Spleen (tissue), 7 donors: ENCODE measurements at regions not wholly inside any gene's neighbourhood (a gene's known extent, or its start where the extent isn't known, plus 50 kb on each side); places are given as distances from the start of the nearest gene placed in this dataset.

Source experiments
- CTCF ChIP-seq, 11 experiments: fragments of 200-600 bp in 7 of 11; fragments of 450-650 bp in 4 of 11; sonication (generic) in 4 of 11; IDR thresholded peaks in 8 of 11; conservative IDR thresholded peaks in 3 of 11; 1 replicate in 7 of 11; 2 replicates in 4 of 11; pipeline versions ENCODE4 v1.4.0 to v1.8.0; 2016 to 2021; ENCODE audit warnings: antibody characterized with exemption in 11 of 11, inconsistent platforms in 4 of 11, mild to moderate bottlenecking in 1 of 11
- POLR2A ChIP-seq, 3 donors: fragments of 450-650 bp; IDR thresholded peaks; one replicate each; pipeline ENCODE4 v1.5.1; 2017; ENCODE audit warnings: antibody characterized with exemption in 3 of 3, mild to moderate bottlenecking in 1 of 3
- POLR2AphosphoS5 ChIP-seq, 3 donors: sonication (generic); formaldehyde crosslinking; IDR thresholded peaks; one replicate each; pipeline ENCODE4 v1.5.1; 2017; ENCODE audit warnings: antibody characterized with exemption in 3 of 3
- donor health status: DM: no; HTN: no; CAD: no; lungs with moderate emphysema.
- donor health status: DM: no; HTN: no; CAD: no.
- donor health status: DM: no; HTN: no; CAD: no.

- TF ChIP-seq CTCF (IDR thresholded peaks at IDR 0.05 in 8 of 11, conservative IDR thresholded peaks at IDR 0.05 in 3 of 11) (no peak), POLR2A (IDR thresholded peaks at IDR 0.05) (no peak), POLR2AphosphoS5 (IDR thresholded peaks at IDR 0.05) (no peak)
These were observed 204.8 kb downstream of the TANC2 start for GRCh38 chr17:63170795-63171194.
